Mammary epithelial cell (primary cell): ENCODE measurements at regions not wholly inside any gene's neighbourhood (a gene's known extent, or its start where the extent isn't known, plus 50 kb on each side); places are given as distances from the start of the nearest gene placed in this dataset.

Experiments
- EZH2 ChIP-seq: IDR thresholded peaks from 2 replicates; pipeline ENCODE4 v1.6.1; 2012; ENCODE audit warnings: low read length, inconsistent platforms, borderline replicate concordance
- TF ChIP-seq, protein P1 (sequence below), 2 donors: IDR thresholded peaks in 1 of 2; conservative IDR thresholded peaks in 1 of 2; 2 replicates each; pipeline ENCODE4 v1.5.1; 2011 to 2012; ENCODE audit warnings: inconsistent platforms in 2 of 2, low read length in 2 of 2, mild to moderate bottlenecking in 2 of 2, control low read depth in 1 of 2, low read depth in 1 of 2; ENCODE audit not compliant: insufficient read depth in 1 of 2; ENCODE audit errors: extremely low read depth in 1 of 2

DNA sequence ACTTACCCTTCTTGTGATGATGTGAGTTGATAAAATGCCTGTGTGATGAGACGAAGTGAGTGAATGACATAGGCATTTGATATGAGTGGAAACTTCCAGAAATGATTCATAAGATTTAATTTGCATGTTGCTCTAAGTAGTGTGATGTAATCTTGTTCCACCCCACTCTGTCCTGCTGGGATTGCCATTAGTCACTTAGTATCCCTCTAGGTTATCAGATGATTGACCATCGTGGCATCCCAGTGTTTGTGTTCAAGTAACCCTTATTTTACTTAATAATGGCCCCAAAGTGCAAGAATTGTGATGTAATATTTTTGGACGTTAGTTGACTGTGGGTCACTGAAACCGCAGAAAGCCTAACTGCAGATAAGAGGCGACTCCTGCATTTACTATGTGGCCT is 214.4 kb upstream of the DIO2 start:
- TF ChIP-seq, protein P1, sequence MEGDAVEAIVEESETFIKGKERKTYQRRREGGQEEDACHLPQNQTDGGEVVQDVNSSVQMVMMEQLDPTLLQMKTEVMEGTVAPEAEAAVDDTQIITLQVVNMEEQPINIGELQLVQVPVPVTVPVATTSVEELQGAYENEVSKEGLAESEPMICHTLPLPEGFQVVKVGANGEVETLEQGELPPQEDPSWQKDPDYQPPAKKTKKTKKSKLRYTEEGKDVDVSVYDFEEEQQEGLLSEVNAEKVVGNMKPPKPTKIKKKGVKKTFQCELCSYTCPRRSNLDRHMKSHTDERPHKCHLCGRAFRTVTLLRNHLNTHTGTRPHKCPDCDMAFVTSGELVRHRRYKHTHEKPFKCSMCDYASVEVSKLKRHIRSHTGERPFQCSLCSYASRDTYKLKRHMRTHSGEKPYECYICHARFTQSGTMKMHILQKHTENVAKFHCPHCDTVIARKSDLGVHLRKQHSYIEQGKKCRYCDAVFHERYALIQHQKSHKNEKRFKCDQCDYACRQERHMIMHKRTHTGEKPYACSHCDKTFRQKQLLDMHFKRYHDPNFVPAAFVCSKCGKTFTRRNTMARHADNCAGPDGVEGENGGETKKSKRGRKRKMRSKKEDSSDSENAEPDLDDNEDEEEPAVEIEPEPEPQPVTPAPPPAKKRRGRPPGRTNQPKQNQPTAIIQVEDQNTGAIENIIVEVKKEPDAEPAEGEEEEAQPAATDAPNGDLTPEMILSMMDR (conservative IDR thresholded peaks at IDR 0.05 in 1 of 2, IDR thresholded peaks at IDR 0.05 in 1 of 2; ENCODE audit: extremely low read depth in 1 of 2, insufficient read depth in 1 of 2, low read depth in 1 of 2, low read length in 2 of 2): no peak
- TF ChIP-seq EZH2: no peak
